IMR-90 (cell line): ENCODE measurements at regions not wholly inside any gene's neighbourhood (a gene's known extent, or its start where the extent isn't known, plus 50 kb on each side); places are given as distances from the start of the nearest gene placed in this dataset.

ENCODE experiments used
- ATAC-seq: fragments of 200-7000 bp; cut with Tn5 transposase; 2 replicates; pipeline ENCODE4 v1.9.1; 2020; ENCODE audit warnings: low read depth, mild to moderate bottlenecking, moderate library complexity
- BruUV-seq: library from RNA; stranded (reverse); fragments of 400-500 nt; replicated peaks from 2 replicates; lab custom pipeline; 2021; lab: Mats Ljungman, UMichigan
- CTCF ChIA-PET: fragments of 300-600 bp; formaldehyde crosslinking; extraction: SDS; loops from one replicate; lab custom pipeline; 2021; ENCODE audit warnings: antibody characterized with exemption; lab: Yijun Ruan, JAX
- POLR2A ChIA-PET: fragments of 300-600 bp; sonication (Branson Sonifier 250); formaldehyde crosslinking; loops from one replicate; lab custom pipeline; 2022; ENCODE audit warnings: antibody characterized with exemption; ENCODE audit not compliant: unreplicated experiment; lab: Charles Lee
- DNase-seq: peaks from one replicate; pipeline ENCODE4 v3.0.0; 2013
- H2AFZ ChIP-seq: replicated peaks from 2 replicates; pipeline ENCODE3; 2013; ENCODE audit warnings: low read length, mild to moderate bottlenecking; ENCODE audit not compliant: poor library complexity
- H2AK5ac ChIP-seq: 2 replicates; pipeline ENCODE4 v1.6.1; 2013; ENCODE audit warnings: low read depth, low read length, inconsistent platforms
- H2AK9ac ChIP-seq: replicated peaks from 2 replicates; pipeline ENCODE3; 2013; ENCODE audit warnings: mild to moderate bottlenecking, low read depth, low read length, moderate library complexity; ENCODE audit not compliant: poor library complexity
- H2BK120ac ChIP-seq: 2 replicates; pipeline ENCODE4 v1.6.1; 2013; ENCODE audit warnings: low read depth, low read length, inconsistent platforms
- H2BK15ac ChIP-seq: 3 replicates; pipeline ENCODE4 v1.6.1; 2013; ENCODE audit warnings: low read depth, low read length, inconsistent platforms
- H2BK20ac ChIP-seq: 2 replicates; pipeline ENCODE4 v1.6.1; 2013; ENCODE audit warnings: low read depth, mild to moderate bottlenecking, inconsistent platforms, low read length, moderate library complexity
- H2BK5ac ChIP-seq: 2 replicates; pipeline ENCODE4 v1.6.1; 2013; ENCODE audit warnings: mild to moderate bottlenecking, low read depth, low read length, inconsistent platforms; ENCODE audit not compliant: poor library complexity, severe bottlenecking
- H3K14ac ChIP-seq: replicated peaks from 2 replicates; pipeline ENCODE4 v1.6.1; 2013; ENCODE audit warnings: low read depth, low read length, inconsistent platforms
- H3K18ac ChIP-seq: 2 replicates; pipeline ENCODE4 v1.6.1; 2013; ENCODE audit warnings: low read depth, low read length, control low read depth
- H3K23ac ChIP-seq: 2 replicates; pipeline ENCODE4 v1.6.1; 2013; ENCODE audit warnings: low read depth, low read length, inconsistent platforms
- H3K27ac ChIP-seq: 2 replicates; pipeline ENCODE4 v1.5.1; 2013; ENCODE audit warnings: mild to moderate bottlenecking, control low read depth, low read length; ENCODE audit not compliant: insufficient read depth
- H3K27me3 ChIP-seq: 2 replicates; pipeline ENCODE4 v1.6.1; 2013; ENCODE audit warnings: low read length; ENCODE audit not compliant: control insufficient read depth, insufficient read depth
- H3K36me3 ChIP-seq: 2 replicates; pipeline ENCODE4 v1.6.1; 2013; ENCODE audit warnings: low read length, mixed read lengths; ENCODE audit not compliant: control insufficient read depth, insufficient read depth
- H3K4ac ChIP-seq: 2 replicates; pipeline ENCODE4 v1.6.1; 2013; ENCODE audit warnings: low read depth, low read length, inconsistent platforms
- H3K4me1 ChIP-seq: 2 replicates; pipeline ENCODE4 v1.6.1; 2013; ENCODE audit warnings: low read length, mixed read lengths; ENCODE audit not compliant: control insufficient read depth, insufficient read depth
- H3K4me2 ChIP-seq: 2 replicates; pipeline ENCODE4 v1.6.1; 2013; ENCODE audit warnings: low read depth, mild to moderate bottlenecking, control low read depth, low read length, moderate library complexity
- H3K4me3 ChIP-seq: 2 replicates; pipeline ENCODE4 v1.5.1; 2013; ENCODE audit warnings: low read depth, mild to moderate bottlenecking, control low read depth, low read length, moderate library complexity; ENCODE audit not compliant: insufficient read depth
- H3K56ac ChIP-seq: 2 replicates; pipeline ENCODE4 v1.6.1; 2013; ENCODE audit warnings: low read length, inconsistent platforms; ENCODE audit not compliant: insufficient read depth; ENCODE audit errors: extremely low read depth
- H3K79me1 ChIP-seq, 2 experiments: 2 replicates each; pipeline ENCODE4 v1.6.1; 2013; ENCODE audit warnings: low read length in 2 of 2, inconsistent platforms in 1 of 2, low read depth in 1 of 2
- H3K9ac ChIP-seq: 2 replicates; pipeline ENCODE4 v1.6.1; 2013; ENCODE audit warnings: low read depth, low read length, control low read depth
- H3K9me1 ChIP-seq: 2 replicates; pipeline ENCODE4 v1.6.1; 2013; ENCODE audit warnings: low read length, inconsistent platforms; ENCODE audit not compliant: insufficient read depth
- H3K9me3 ChIP-seq: 2 replicates; pipeline ENCODE4 v1.6.1; 2013; ENCODE audit warnings: low read length; ENCODE audit not compliant: control insufficient read depth, insufficient read depth
- H4K20me1 ChIP-seq: 2 replicates; pipeline ENCODE4 v1.6.1; 2013; ENCODE audit warnings: low read length, inconsistent platforms; ENCODE audit not compliant: insufficient read depth
- H4K5ac ChIP-seq: 2 replicates; pipeline ENCODE4 v1.6.1; 2013; ENCODE audit warnings: mild to moderate bottlenecking, low read depth, low read length, control low read depth
- H4K8ac ChIP-seq, 2 experiments: 2 replicates each; pipeline ENCODE4 v1.6.1; 2013; ENCODE audit warnings: low read depth in 2 of 2, low read length in 2 of 2, control low read depth in 1 of 2, inconsistent platforms in 1 of 2
- H4K91ac ChIP-seq: 2 replicates; pipeline ENCODE4 v1.6.1; 2013; ENCODE audit warnings: low read depth, low read length, inconsistent platforms; ENCODE audit not compliant: insufficient read depth
- BHLHE40 ChIP-seq: fragments of 150-350 bp; IDR thresholded peaks from 2 replicates; pipeline ENCODE4 v1.6.1; 2016; ENCODE audit warnings: mild to moderate bottlenecking, low read depth, low read length
- CHD1 ChIP-seq: IDR thresholded peaks from 2 replicates; pipeline ENCODE4 v1.6.1; 2012; ENCODE audit warnings: low read depth, low read length, improper control_type of control experiment
- FOS ChIP-seq: fragments of 150-350 bp; IDR thresholded peaks from 2 replicates; pipeline ENCODE4 v1.6.1; 2016; ENCODE audit warnings: low read depth, low read length
- MAFK ChIP-seq: IDR thresholded peaks from 2 replicates; pipeline ENCODE4 v1.6.1; 2012; ENCODE audit warnings: low read depth, low read length, improper control_type of control experiment
- MXI1 ChIP-seq: IDR thresholded peaks from 2 replicates; pipeline ENCODE4 v1.6.1; 2012; ENCODE audit warnings: low read depth, mild to moderate bottlenecking, low read length, moderate library complexity, borderline replicate concordance
- NFE2L2 ChIP-seq: fragments of 150-350 bp; IDR thresholded peaks from 2 replicates; pipeline ENCODE4 v1.6.1; 2016; ENCODE audit warnings: low read depth, mild to moderate bottlenecking, low read length
- POLR2A ChIP-seq: IDR thresholded peaks from 2 replicates; pipeline ENCODE4 v1.6.1; 2012; ENCODE audit warnings: mild to moderate bottlenecking, low read depth, low read length
- RAD21 ChIP-seq: IDR thresholded peaks from 2 replicates; pipeline ENCODE4 v1.6.1; 2012; ENCODE audit warnings: low read length, improper control_type of control experiment
- RCOR1 ChIP-seq: IDR thresholded peaks from 2 replicates; pipeline ENCODE4 v1.6.1; 2012; ENCODE audit warnings: mild to moderate bottlenecking, low read length, improper control_type of control experiment; ENCODE audit not compliant: insufficient replicate concordance
- RFX5 ChIP-seq: IDR thresholded peaks from 2 replicates; pipeline ENCODE4 v1.8.0; 2012; ENCODE audit warnings: low read depth, mild to moderate bottlenecking, low read length, moderate library complexity
- SMC3 ChIP-seq: fragments of 150-350 bp; IDR thresholded peaks from 2 replicates; pipeline ENCODE4 v1.6.1; 2016; ENCODE audit warnings: low read depth, mild to moderate bottlenecking, antibody characterized with exemption, low read length, moderate library complexity
- WGBS, 2 experiments: methylation state at CpG; one replicate each; pipeline versions ENCODE4 v1.1.5 to v1.1.7; 2013; ENCODE audit warnings: missing lambda C conversion rate in 2 of 2; ENCODE audit not compliant: insufficient read length in 1 of 2; ENCODE audit errors: extremely low coverage in 2 of 2; 5-methylcytosine and 5-hydroxymethylcytosine counted together
- dilution Hi-C: fragments of 300-500 bp; cut with HindIII; formaldehyde crosslinking; loops from one replicate; pipeline ENCODE4 v1.14.3; 2018; ENCODE audit warnings: low sequenced_read_pairs; ENCODE audit not compliant: unreplicated experiment
- in situ Hi-C: fragments of 300-500 bp; cut with MboI; formaldehyde crosslinking; loops from 3 replicates; pipeline ENCODE4 v1.14.3; 2019; ENCODE audit warnings: low sequenced_read_pairs, inconsistent platforms, mixed read lengths
- intact Hi-C: fragments of 100-400 bp; cut with micrococcal nuclease; formaldehyde crosslinking; loops from 2 replicates; pipeline ENCODE4 v1.10.0; 2022
- TF ChIP-seq, protein P1 (sequence below): fragments of 150-350 bp; IDR thresholded peaks from 2 replicates; pipeline ENCODE4 v1.6.1; 2016; ENCODE audit warnings: low read depth, mild to moderate bottlenecking, low read length, moderate library complexity, borderline replicate concordance
- TF ChIP-seq, protein P2 (sequence below): conservative IDR thresholded peaks from 2 replicates; pipeline ENCODE4 v1.5.1; 2012; ENCODE audit warnings: mild to moderate bottlenecking, low read depth, low read length, improper control_type of control experiment

DNA sequence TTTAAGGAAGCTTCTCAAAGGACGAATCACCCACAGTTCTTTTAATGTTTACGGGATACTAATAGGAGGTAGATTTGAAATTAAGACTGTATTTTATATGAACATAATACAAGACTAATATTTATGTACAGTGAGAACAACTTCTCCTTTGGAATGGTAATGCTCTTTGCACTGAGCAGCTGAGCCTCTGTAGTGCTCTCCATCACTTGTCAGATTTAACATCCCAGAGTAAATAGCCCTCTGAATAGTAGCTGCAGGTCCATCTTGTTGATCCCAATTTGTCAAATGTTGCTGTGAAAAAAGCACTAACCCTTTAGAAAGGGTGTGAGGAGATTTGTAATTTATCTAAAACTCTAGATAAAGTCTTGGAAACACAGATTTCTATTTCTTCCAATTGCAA is 351.4 kb upstream of the KCNMB2 start:
- Histone ChIP-seq H3K4me1 (no peaks in the 10 kb centered on the region), H3K9me1 (no peaks in the 10 kb centered on the region), H2AFZ (no peak overlapping the region), H3K4me2 (no peak overlapping the region), H2BK15ac (no peak overlapping the region), H3K4me3 (no peak overlapping the region), H3K27ac (no peak overlapping the region), H4K5ac (no peak overlapping the region), H2AK9ac (no peak overlapping the region), H3K14ac (no peak overlapping the region), H4K91ac (no peak overlapping the region), H3K4ac (no peak overlapping the region), H3K9me3 (no peaks in the 10 kb centered on the region), H3K36me3 (no peaks in the 10 kb centered on the region), H3K27me3 (no peaks in the 10 kb centered on the region), H3K79me1 (no peaks in the 10 kb centered on the region), H4K8ac (no peak overlapping the region), H4K20me1 (no peaks in the 10 kb centered on the region), H2BK5ac (no peak overlapping the region), H3K23ac (no peak overlapping the region), H3K9ac (no peak overlapping the region), H2BK120ac (no peak overlapping the region), H2BK20ac (no peak overlapping the region), H3K56ac (no peak overlapping the region), H3K18ac (no peak overlapping the region), H2AK5ac (no peak overlapping the region)
- ChIA-PET CTCF (no interaction called here), POLR2A (no interaction called here)
- dilution Hi-C loops = no loop called here
- ATAC-seq (no peak), DNase-seq (no peak)
- no peak for TF ChIP-seq NFE2L2
- TF ChIP-seq, protein P1, sequence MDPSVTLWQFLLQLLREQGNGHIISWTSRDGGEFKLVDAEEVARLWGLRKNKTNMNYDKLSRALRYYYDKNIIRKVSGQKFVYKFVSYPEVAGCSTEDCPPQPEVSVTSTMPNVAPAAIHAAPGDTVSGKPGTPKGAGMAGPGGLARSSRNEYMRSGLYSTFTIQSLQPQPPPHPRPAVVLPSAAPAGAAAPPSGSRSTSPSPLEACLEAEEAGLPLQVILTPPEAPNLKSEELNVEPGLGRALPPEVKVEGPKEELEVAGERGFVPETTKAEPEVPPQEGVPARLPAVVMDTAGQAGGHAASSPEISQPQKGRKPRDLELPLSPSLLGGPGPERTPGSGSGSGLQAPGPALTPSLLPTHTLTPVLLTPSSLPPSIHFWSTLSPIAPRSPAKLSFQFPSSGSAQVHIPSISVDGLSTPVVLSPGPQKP = no peak
- no peak for TF ChIP-seq FOS
- TF ChIP-seq, protein P2, sequence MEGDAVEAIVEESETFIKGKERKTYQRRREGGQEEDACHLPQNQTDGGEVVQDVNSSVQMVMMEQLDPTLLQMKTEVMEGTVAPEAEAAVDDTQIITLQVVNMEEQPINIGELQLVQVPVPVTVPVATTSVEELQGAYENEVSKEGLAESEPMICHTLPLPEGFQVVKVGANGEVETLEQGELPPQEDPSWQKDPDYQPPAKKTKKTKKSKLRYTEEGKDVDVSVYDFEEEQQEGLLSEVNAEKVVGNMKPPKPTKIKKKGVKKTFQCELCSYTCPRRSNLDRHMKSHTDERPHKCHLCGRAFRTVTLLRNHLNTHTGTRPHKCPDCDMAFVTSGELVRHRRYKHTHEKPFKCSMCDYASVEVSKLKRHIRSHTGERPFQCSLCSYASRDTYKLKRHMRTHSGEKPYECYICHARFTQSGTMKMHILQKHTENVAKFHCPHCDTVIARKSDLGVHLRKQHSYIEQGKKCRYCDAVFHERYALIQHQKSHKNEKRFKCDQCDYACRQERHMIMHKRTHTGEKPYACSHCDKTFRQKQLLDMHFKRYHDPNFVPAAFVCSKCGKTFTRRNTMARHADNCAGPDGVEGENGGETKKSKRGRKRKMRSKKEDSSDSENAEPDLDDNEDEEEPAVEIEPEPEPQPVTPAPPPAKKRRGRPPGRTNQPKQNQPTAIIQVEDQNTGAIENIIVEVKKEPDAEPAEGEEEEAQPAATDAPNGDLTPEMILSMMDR = no peak
- no peak for TF ChIP-seq SMC3
- TF ChIP-seq RFX5 = no peak
- no peak for TF ChIP-seq POLR2A
- no peak for TF ChIP-seq RAD21
- TF ChIP-seq RCOR1 = no peak
- TF ChIP-seq MXI1 = no peak
- TF ChIP-seq CHD1 = no peak
- no peak for TF ChIP-seq BHLHE40
- TF ChIP-seq MAFK = no peak
- WGBS, 2 experiments = no CpG with 5 or more reads among the region's 2 CpGs
- BruUV-seq = no TSS peak
- in situ Hi-C loops = no loop called here
- intact Hi-C loops = no loop called here
